Esophagus (tissue), 2 donors: ENCODE measurements at regions not wholly inside any gene's neighbourhood (a gene's known extent, or its start where the extent isn't known, plus 50 kb on each side); places are given as distances from the start of the nearest gene placed in this dataset.

Experiments used
- H3K27ac ChIP-seq, 2 donors: one replicate each; pipeline ENCODE4 v1.5.1; 2013; ENCODE audit warnings: low read depth in 2 of 2, mild to moderate bottlenecking in 2 of 2, inconsistent platforms in 1 of 2, low read length in 1 of 2, moderate library complexity in 1 of 2
- H3K27me3 ChIP-seq, 2 donors: one replicate each; pipeline ENCODE4 v1.6.1; 2013; ENCODE audit warnings: low read length in 2 of 2, control low read depth in 1 of 2, mild to moderate bottlenecking in 1 of 2; ENCODE audit not compliant: insufficient read depth in 2 of 2, control insufficient read depth in 1 of 2
- H3K36me3 ChIP-seq, 2 donors: one replicate each; pipeline ENCODE4 v1.6.1; 2013; ENCODE audit warnings: low read length in 1 of 2; ENCODE audit not compliant: control insufficient read depth in 2 of 2, insufficient read depth in 2 of 2
- H3K4me1 ChIP-seq, 2 donors: one replicate each; pipeline ENCODE4 v1.6.1; 2013; ENCODE audit warnings: low read length in 1 of 2; ENCODE audit not compliant: control insufficient read depth in 2 of 2, insufficient read depth in 2 of 2
- H3K4me3 ChIP-seq, 2 donors: one replicate each; pipeline ENCODE4 v1.5.1; 2013; ENCODE audit warnings: low read length in 2 of 2, mild to moderate bottlenecking in 2 of 2, low read depth in 1 of 2, moderate library complexity in 1 of 2
- H3K9me3 ChIP-seq, 2 donors: one replicate each; pipeline ENCODE4 v1.6.1; 2013; ENCODE audit warnings: mild to moderate bottlenecking in 2 of 2, low read depth in 1 of 2, low read length in 1 of 2, moderate library complexity in 1 of 2; ENCODE audit not compliant: control insufficient read depth in 2 of 2, insufficient read depth in 1 of 2
- WGBS, 2 donors: extraction: QIAGEN DNeasy Blood & Tissue Kit; methylation state at CpG; one replicate each; pipeline ENCODE4 v1.1.7; 2013; 5-methylcytosine and 5-hydroxymethylcytosine counted together
- donor health status: healthy with polysubstance abuse.
- donor health status: Bipolar disorder and iron deficiency.

- H3K27ac ChIP-seq = no peak overlapping the region
- no peaks in the 10 kb centered on the region for H3K9me3 ChIP-seq
- H3K27me3 ChIP-seq = no peaks in the 10 kb centered on the region
- H3K36me3 ChIP-seq = no peaks in the 10 kb centered on the region
- no peaks in the 10 kb centered on the region for H3K4me1 ChIP-seq
- WGBS, 2 donors = 76 to 83% methylated on average over 4 of the region's 4 CpGs
- H3K4me3 ChIP-seq = no peak overlapping the region
Measured at GRCh38 chr2:155689791-155690190, 642.7 kb downstream of the NR4A2 start.

- Histone ChIP-seq H3K36me3 (no peaks in the 10 kb centered on the region), H3K4me1 (no peaks in the 10 kb centered on the region), H3K9me3 (no peaks in the 10 kb centered on the region), H3K4me3 (no peak overlapping the region), H3K27me3 (no peaks in the 10 kb centered on the region), H3K27ac (no peak overlapping the region)
- WGBS, 2 donors = 79 to 80% methylated on average over 1 of the region's 1 CpG
Measured at GRCh38 chr2:155687181-155687580, 645.3 kb downstream of the NR4A2 start.

- Histone ChIP-seq H3K4me3 (no peak overlapping the region), H3K36me3 (no peaks in the 10 kb centered on the region), H3K4me1 (no peaks in the 10 kb centered on the region), H3K27ac (no peak overlapping the region), H3K9me3 (no peaks in the 10 kb centered on the region), H3K27me3 (no peaks in the 10 kb centered on the region)
- 45 to 52% methylated on average over 2 of the region's 2 CpGs for WGBS, 2 donors
Measured at GRCh38 chr2:155679647-155680046, 652.9 kb downstream of the NR4A2 start.

- H3K36me3 ChIP-seq = no peaks in the 10 kb centered on the region
- H3K9me3 ChIP-seq = no peaks in the 10 kb centered on the region
- H3K4me1 ChIP-seq = no peaks in the 10 kb centered on the region
- H3K4me3 ChIP-seq = no peak overlapping the region
- H3K27me3 ChIP-seq = no peaks in the 10 kb centered on the region
- WGBS, 2 donors = 77 to 79% methylated on average over 2 of the region's 2 CpGs
- no peak overlapping the region for H3K27ac ChIP-seq
Measured at GRCh38 chr2:155675920-155676319, 656.6 kb downstream of the NR4A2 start.

- no peaks in the 10 kb centered on the region for H3K27me3 ChIP-seq
- H3K4me1 ChIP-seq = no peaks in the 10 kb centered on the region
- H3K27ac ChIP-seq = no peak overlapping the region
- H3K36me3 ChIP-seq = no peaks in the 10 kb centered on the region
- 78 to 81% methylated on average over 5 of the region's 5 CpGs for WGBS, 2 donors
- H3K9me3 ChIP-seq = no peaks in the 10 kb centered on the region
- no peak overlapping the region for H3K4me3 ChIP-seq
Measured at GRCh38 chr2:155665704-155666103, 666.8 kb downstream of the NR4A2 start.

GRCh38 chr2:155663265-155663664 lies 669.3 kb downstream of the NR4A2 start:
- H3K9me3 ChIP-seq = no peaks in the 10 kb centered on the region
- H3K27me3 ChIP-seq = no peaks in the 10 kb centered on the region
- H3K4me3 ChIP-seq = no peak overlapping the region
- 81 to 87% methylated on average over 3 of the region's 3 CpGs for WGBS, 2 donors
- H3K36me3 ChIP-seq = no peaks in the 10 kb centered on the region
- H3K4me1 ChIP-seq = no peaks in the 10 kb centered on the region
- H3K27ac ChIP-seq = no peak overlapping the region

- no peaks in the 10 kb centered on the region for H3K36me3 ChIP-seq
- WGBS, 2 donors = 91 to 94% methylated on average over 4 of the region's 4 CpGs
- H3K4me1 ChIP-seq = no peaks in the 10 kb centered on the region
- no peaks in the 10 kb centered on the region for H3K27me3 ChIP-seq
- H3K9me3 ChIP-seq = no peaks in the 10 kb centered on the region
- H3K4me3 ChIP-seq = no peak overlapping the region
- no peak overlapping the region for H3K27ac ChIP-seq
Measured at GRCh38 chr2:155662224-155662623, 670.3 kb downstream of the NR4A2 start.

GRCh38 chr2:155653176-155653575 lies 679.3 kb downstream of the NR4A2 start:
- Histone ChIP-seq H3K27ac (no peak overlapping the region), H3K36me3 (no peaks in the 10 kb centered on the region), H3K9me3 (no peaks in the 10 kb centered on the region), H3K4me3 (no peak overlapping the region), H3K27me3 (no peaks in the 10 kb centered on the region), H3K4me1 (no peaks in the 10 kb centered on the region)
- WGBS, 2 donors = 69 to 76% methylated on average over 1 of the region's 1 CpG

GRCh38 chr2:155651851-155652250 lies 680.7 kb downstream of the NR4A2 start:
- no peaks in the 10 kb centered on the region for H3K4me1 ChIP-seq
- H3K9me3 ChIP-seq = no peaks in the 10 kb centered on the region
- H3K27me3 ChIP-seq = no peaks in the 10 kb centered on the region
- H3K36me3 ChIP-seq = no peaks in the 10 kb centered on the region
- H3K4me3 ChIP-seq = no peak overlapping the region
- no peak overlapping the region for H3K27ac ChIP-seq
- 57% methylated on average over 6 of the region's 6 CpGs for WGBS, 2 donors

- H3K27ac ChIP-seq = no peak overlapping the region
- H3K9me3 ChIP-seq = no peaks in the 10 kb centered on the region
- H3K27me3 ChIP-seq = no peaks in the 10 kb centered on the region
- H3K4me3 ChIP-seq = no peak overlapping the region
- H3K4me1 ChIP-seq = no peaks in the 10 kb centered on the region
- no peaks in the 10 kb centered on the region for H3K36me3 ChIP-seq
Measured at GRCh38 chr2:155645791-155646190, 686.7 kb downstream of the NR4A2 start.
